HG02981 (cell line): ENCODE measurements at regions not wholly inside any gene's neighbourhood (a gene's known extent, or its start where the extent isn't known, plus 50 kb on each side); places are given as distances from the start of the nearest gene placed in this dataset.

Experiments
- ATAC-seq: cut with Tn5 transposase; IDR thresholded peaks from one replicate; pipeline ENCODE4 v1.9.1; 2021; ENCODE audit warnings: mild to moderate bottlenecking, moderate library complexity; ENCODE audit not compliant: unreplicated experiment

DNA sequence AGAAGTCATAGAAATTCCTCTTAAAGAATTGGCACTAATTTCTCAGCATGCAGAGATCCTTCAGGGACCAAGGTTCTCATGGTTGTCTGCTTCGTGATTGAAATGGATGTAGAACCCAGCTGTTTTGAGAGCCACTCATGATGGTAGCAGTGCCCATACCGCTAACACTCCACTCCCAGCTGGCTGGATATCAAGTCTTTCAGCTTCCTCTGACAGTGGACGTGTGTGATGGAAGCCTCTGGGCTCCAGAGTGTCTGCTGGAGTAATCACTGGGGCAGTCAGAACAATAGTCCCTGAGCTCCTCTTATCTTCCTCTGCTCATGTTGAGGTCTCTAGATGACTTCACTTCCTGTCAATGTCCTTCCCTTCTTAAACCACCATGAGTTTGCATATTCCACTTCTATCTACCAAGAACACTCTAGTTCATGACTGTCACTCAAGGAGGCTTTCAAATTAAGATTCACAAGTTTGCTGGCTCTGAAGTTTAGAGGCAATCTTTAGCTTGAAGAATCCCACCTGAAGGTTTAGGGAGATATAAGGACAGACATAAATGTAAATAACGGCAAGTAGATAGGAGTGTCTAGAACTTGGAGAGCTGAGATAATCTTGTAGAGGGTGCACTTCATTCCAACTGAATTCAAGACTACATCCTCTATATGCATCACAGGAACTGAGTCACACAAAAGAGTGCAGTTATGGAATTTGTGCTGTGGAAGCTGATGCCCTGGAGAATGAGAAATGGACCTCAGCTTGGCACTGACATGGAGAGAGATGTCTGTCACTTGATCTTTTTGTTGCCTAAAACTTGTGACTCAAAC, 64.5 kb upstream of the WDR1 start:
- peak; percentile 97 for ATAC-seq

DNA sequence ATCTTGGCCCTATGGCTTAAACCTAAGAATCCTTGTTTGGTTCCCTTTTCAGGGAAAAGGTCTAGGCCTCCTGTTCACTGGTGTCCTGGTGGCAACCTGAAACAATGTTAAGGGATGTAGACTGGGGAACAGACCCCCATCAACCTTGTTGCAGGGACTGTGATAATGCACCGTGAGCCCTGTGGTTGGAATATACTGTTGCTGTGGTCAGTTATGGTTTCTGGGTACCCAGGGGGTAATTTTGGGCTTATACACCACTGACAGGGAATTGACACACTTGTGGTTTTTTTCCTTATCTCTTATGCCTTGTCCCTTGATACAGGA, 64.0 kb upstream of the WDR1 start:
- ATAC-seq = no peak

- ATAC-seq = no peak
Observed at GRCh38 chr4:10179957-10180602, 63.5 kb upstream of the WDR1 start.

DNA sequence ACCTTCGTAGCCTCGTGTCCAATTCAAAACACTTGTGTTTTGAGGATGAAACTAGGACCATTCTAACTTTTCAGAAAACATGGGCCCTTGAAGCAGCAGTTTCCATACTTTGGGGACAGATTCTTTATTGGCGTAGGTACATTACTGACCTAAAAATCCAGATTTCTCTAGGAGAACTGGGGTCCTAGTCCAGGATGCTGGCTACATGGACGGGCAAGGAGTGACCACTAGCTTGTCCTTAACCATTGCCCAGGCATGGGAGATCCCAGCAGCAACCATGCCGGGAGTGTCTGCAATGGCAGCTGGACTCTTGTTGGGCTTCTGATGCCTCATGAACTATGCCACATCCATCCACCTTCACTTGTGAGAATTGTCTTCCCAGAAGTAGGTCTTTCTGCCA, 62.2 kb upstream of the WDR1 start:
- no peak for ATAC-seq

- ATAC-seq = no peak
Observed at GRCh38 chr4:10175626-10176025, 59.0 kb upstream of the WDR1 start.

GRCh38 chr4:10173754-10174749, 57.5 kb upstream of the WDR1 start:
- ATAC-seq = no peak

GRCh38 chr4:10173037-10173753, 56.6 kb upstream of the WDR1 start:
- no peak for ATAC-seq

DNA sequence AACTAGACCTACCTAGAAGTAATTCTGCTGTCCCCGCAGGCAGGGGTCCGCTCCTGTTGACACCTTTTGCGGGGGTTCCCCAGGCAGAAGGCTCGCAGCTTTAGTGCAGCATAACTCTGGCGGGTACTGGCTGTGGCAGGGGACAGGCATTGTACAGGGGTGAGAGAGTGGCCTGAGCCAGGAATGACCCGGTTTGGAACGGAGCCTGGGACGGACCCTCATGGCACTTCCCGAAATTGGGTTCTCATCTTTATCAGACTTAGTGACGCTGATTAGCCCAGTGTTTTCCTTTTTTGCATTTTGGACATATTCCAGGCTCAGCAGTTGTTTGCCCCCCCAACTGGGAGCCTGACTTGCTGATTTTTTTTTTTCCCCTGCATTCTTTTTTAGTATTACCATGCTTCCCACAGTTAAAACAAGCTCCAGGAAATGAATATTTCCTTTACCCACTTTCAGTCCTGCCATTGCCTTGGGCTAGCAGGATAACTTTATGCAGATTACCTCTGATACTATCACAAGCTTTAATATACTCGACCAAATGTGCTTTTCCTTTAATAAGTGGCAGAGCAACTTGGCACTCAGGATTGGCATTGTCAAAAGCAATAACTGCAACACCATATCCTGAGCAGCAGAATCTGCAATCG, 55.8 kb upstream of the WDR1 start:
- ATAC-seq = no peak

- ATAC-seq = no peak
Observed at GRCh38 chr4:10171055-10171454, 54.5 kb upstream of the WDR1 start.

DNA sequence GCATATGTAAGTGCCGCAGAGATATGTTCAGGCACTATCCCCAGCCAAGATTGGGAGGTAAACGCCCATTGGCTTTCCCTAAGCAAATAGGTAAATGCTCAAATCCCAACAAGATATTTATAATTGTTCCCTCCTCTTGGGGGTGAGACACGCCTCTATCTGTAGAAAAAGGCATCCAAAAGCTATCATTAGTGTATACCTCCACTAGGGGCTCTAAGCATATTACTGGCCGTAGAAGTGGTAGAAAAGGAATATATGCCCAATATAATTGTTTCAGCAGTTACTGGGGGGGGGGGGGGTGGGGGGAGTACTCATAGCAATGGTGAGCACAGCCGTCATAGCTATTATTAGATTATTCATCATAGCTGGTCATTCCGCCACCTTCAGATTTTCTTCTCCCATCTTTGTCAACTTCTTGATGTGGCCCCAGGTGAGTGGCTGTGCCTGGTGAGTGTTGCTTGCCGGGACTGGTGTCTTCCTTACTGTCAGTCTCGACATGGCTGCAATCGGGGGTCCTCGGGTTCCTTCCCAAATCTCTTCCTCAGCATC, 53.3 kb upstream of the WDR1 start:
- no peak for ATAC-seq

DNA sequence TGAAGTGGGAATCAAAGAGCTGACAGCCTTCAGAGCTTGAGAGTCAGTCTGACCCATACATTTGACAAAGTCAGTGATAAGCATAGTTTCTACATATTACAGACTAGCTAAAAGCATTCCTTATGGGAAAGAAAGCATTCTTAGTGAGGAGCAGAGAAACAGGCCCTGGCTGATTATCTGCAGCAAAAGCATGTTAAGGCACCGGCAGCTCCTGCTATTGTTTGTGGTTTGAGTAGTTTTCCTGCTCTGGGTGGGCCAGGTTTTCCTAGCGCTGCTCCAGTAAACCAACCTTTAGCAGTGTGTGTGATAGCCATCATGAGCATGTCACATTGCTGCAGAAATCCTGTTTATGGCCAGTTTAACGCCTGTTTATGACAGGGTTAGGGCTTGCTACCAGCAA, 51.6 kb upstream of the WDR1 start:
- no peak for ATAC-seq

- ATAC-seq = no peak
Observed at GRCh38 chr4:10167201-10167600, 50.6 kb upstream of the WDR1 start.
